Caco-2 (cell line): ENCODE measurements at regions not wholly inside any gene's neighbourhood (a gene's known extent, or its start where the extent isn't known, plus 50 kb on each side); places are given as distances from the start of the nearest gene placed in this dataset.

Experiments
- BruUV-seq: library from RNA; stranded (reverse); fragments of 400-500 nt; replicated peaks from 2 replicates; lab custom pipeline; 2021; lab: Mats Ljungman, UMichigan
- CTCF ChIA-PET: fragments of 300-600 bp; sonication (Branson Sonifier 250); formaldehyde crosslinking; loops from one replicate; lab custom pipeline; 2022; ENCODE audit warnings: antibody characterized with exemption; lab: Charles Lee
- POLR2A ChIA-PET: fragments of 300-600 bp; sonication (Branson Sonifier 250); formaldehyde crosslinking; loops from one replicate; lab custom pipeline; 2022; ENCODE audit warnings: antibody characterized with exemption; lab: Charles Lee
- DNase-seq, 2 experiments: peaks; one replicate each; pipeline versions ENCODE4 v3.0.0 to v3.0.0-alpha.2; 2020 to 2022
- H3K27me3 ChIP-seq: replicated peaks from 2 replicates; pipeline ENCODE4 v1.6.0; 2011; ENCODE audit warnings: low read length; ENCODE audit not compliant: control insufficient read depth, insufficient read depth
- H3K36me3 ChIP-seq: 2 replicates; pipeline ENCODE4 v1.5.1; 2011; ENCODE audit warnings: low read length; ENCODE audit not compliant: control insufficient read depth, insufficient read depth
- H3K4me1 ChIP-seq: fragments of 250-450 bp; sonication (Bioruptor Pico); 2 replicates; pipeline ENCODE4 v1.5.1; 2020; ENCODE audit warnings: mild to moderate bottlenecking
- H3K4me3 ChIP-seq: 2 replicates; pipeline ENCODE4 v1.5.1; 2011; ENCODE audit warnings: low read depth, mild to moderate bottlenecking, control low read depth, low read length
- H3K9me3 ChIP-seq: fragments of 250-450 bp; sonication (Bioruptor Pico); 2 replicates; pipeline ENCODE4 v1.5.1; 2020; ENCODE audit warnings: mild to moderate bottlenecking, moderate library complexity
- H3K27ac Mint-ChIP-seq: one replicate; pipeline ENCODE4 v1.8.0; 2022; ENCODE audit warnings: mixed read lengths; ENCODE audit not compliant: unreplicated experiment
- H3K27me3 Mint-ChIP-seq: one replicate; pipeline ENCODE4 v1.8.0; 2022; ENCODE audit warnings: mixed read lengths; ENCODE audit not compliant: insufficient read depth, unreplicated experiment
- H3K36me3 Mint-ChIP-seq: one replicate; pipeline ENCODE4 v1.8.0; 2022; ENCODE audit warnings: mild to moderate bottlenecking, mixed read lengths; ENCODE audit not compliant: insufficient read depth, unreplicated experiment
- H3K4me1 Mint-ChIP-seq: one replicate; pipeline ENCODE4 v1.8.0; 2022; ENCODE audit warnings: low read depth, mixed read lengths; ENCODE audit not compliant: unreplicated experiment
- H3K4me3 Mint-ChIP-seq: one replicate; pipeline ENCODE4 v1.8.0; 2022; ENCODE audit warnings: mild to moderate bottlenecking, moderate library complexity, mixed read lengths; ENCODE audit not compliant: unreplicated experiment
- H3K9me3 Mint-ChIP-seq: one replicate; pipeline ENCODE4 v1.8.0; 2022; ENCODE audit warnings: mixed read lengths; ENCODE audit not compliant: unreplicated experiment
- intact Hi-C: fragments of 100-400 bp; cut with micrococcal nuclease; formaldehyde crosslinking; loops from one replicate; pipeline ENCODE4 v1.10.0; 2022; ENCODE audit not compliant: unreplicated experiment
- TF ChIP-seq, protein P1 (sequence below), 2 experiments: fragments of 200-600 bp in 1 of 2; IDR thresholded peaks; 1 replicate in 1 of 2; 2 replicates in 1 of 2; pipeline versions ENCODE4 v1.5.1 to v1.8.0; 2011 to 2022; ENCODE audit warnings: antibody characterized with exemption in 1 of 2, control low read depth in 1 of 2, inconsistent platforms in 1 of 2, low read depth in 1 of 2, low read length in 1 of 2, mild to moderate bottlenecking in 1 of 2, moderate library complexity in 1 of 2; ENCODE audit not compliant: insufficient read depth in 1 of 2, severe bottlenecking in 1 of 2, unreplicated experiment in 1 of 2

DNA sequence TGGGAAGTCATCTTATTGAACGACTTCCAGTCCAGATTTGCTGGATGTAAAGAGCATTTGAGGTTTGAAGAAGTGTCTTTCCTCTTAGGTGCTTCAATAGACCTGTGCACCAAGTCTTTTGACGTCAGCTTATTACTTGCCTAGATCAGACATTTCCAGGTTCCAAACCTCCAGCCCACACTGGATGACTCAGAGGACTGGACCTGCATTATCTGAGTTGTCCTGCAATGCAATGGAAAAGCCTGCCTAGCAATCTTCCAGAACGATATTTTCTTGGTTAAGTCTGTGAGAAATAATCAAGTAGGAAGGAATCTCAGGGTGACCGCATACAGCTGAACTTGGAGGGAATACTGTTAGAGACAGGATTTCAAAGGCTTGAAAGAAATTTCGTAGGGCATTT lies 147.2 kb upstream of the MOCS2 start:
- Mint-ChIP-seq H3K36me3 (no peaks in the 10 kb centered on the region), H3K9me3 (no peaks in the 10 kb centered on the region), H3K4me3 (no peak overlapping the region), H3K27ac (no peak overlapping the region), H3K27me3 (no peaks in the 10 kb centered on the region), H3K4me1 (peaks cover 14% of the 10 kb centered on the region)
- TF ChIP-seq, protein P1, sequence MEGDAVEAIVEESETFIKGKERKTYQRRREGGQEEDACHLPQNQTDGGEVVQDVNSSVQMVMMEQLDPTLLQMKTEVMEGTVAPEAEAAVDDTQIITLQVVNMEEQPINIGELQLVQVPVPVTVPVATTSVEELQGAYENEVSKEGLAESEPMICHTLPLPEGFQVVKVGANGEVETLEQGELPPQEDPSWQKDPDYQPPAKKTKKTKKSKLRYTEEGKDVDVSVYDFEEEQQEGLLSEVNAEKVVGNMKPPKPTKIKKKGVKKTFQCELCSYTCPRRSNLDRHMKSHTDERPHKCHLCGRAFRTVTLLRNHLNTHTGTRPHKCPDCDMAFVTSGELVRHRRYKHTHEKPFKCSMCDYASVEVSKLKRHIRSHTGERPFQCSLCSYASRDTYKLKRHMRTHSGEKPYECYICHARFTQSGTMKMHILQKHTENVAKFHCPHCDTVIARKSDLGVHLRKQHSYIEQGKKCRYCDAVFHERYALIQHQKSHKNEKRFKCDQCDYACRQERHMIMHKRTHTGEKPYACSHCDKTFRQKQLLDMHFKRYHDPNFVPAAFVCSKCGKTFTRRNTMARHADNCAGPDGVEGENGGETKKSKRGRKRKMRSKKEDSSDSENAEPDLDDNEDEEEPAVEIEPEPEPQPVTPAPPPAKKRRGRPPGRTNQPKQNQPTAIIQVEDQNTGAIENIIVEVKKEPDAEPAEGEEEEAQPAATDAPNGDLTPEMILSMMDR (IDR thresholded peaks at IDR 0.05; ENCODE audit: insufficient read depth in 1 of 2, low read depth in 1 of 2, low read length in 1 of 2, severe bottlenecking in 1 of 2, unreplicated experiment in 1 of 2), result no peak
- intact Hi-C loops, result no loop called here
- no peaks in the 10 kb centered on the region for H3K36me3 ChIP-seq
- no peaks in the 10 kb centered on the region for H3K4me1 ChIP-seq
- no peak overlapping the region for H3K4me3 ChIP-seq
- no TSS peak for BruUV-seq
- DNase-seq, result no peak
- H3K9me3 ChIP-seq, result no peaks in the 10 kb centered on the region
- CTCF ChIA-PET, result no interaction called here
- no peaks in the 10 kb centered on the region for H3K27me3 ChIP-seq
- POLR2A ChIA-PET, result no interaction called here

DNA sequence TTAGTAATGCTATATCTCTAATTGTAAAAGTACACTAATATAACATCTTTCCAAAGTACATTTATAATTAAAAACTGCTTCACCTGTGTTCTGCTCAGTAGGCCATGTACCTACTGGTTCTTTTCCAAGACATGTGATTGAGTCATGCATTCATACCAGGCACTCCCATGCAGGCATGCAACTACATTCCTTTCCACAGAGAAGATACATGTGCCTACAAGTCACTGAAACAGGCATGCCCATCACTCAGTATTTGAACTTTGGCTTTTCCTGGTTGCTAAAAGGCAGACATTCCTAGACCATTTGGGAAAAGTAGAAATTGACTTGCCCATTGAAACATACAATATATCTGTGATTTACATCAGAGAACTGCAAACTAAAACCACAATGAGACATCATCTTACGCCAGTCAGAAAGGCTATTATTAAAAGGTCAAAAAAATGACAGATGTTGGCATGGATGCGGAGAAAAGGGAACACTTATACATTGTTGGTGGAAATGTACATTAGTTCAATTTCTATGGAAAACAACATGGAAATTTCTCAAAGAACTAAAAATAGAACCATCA lies 148.3 kb upstream of the MOCS2 start:
- Histone ChIP-seq H3K27me3 (no peaks in the 10 kb centered on the region), H3K4me1 (no peaks in the 10 kb centered on the region), H3K9me3 (no peaks in the 10 kb centered on the region), H3K4me3 (no peak overlapping the region), H3K36me3 (no peaks in the 10 kb centered on the region)
- H3K4me1 Mint-ChIP-seq, result peaks cover 13% of the 10 kb centered on the region
- no peaks in the 10 kb centered on the region for H3K9me3 Mint-ChIP-seq
- intact Hi-C loops, result no loop called here
- no TSS peak for BruUV-seq
- no peak for DNase-seq
- no peak overlapping the region for H3K27ac Mint-ChIP-seq
- CTCF ChIA-PET, result no interaction called here
- H3K27me3 Mint-ChIP-seq, result no peaks in the 10 kb centered on the region
- H3K4me3 Mint-ChIP-seq, result no peak overlapping the region
- POLR2A ChIA-PET, result no interaction called here
- TF ChIP-seq, protein P1 (IDR thresholded peaks at IDR 0.05; ENCODE audit: insufficient read depth in 1 of 2, low read depth in 1 of 2, low read length in 1 of 2, severe bottlenecking in 1 of 2, unreplicated experiment in 1 of 2), result no peak
- no peaks in the 10 kb centered on the region for H3K36me3 Mint-ChIP-seq

DNA sequence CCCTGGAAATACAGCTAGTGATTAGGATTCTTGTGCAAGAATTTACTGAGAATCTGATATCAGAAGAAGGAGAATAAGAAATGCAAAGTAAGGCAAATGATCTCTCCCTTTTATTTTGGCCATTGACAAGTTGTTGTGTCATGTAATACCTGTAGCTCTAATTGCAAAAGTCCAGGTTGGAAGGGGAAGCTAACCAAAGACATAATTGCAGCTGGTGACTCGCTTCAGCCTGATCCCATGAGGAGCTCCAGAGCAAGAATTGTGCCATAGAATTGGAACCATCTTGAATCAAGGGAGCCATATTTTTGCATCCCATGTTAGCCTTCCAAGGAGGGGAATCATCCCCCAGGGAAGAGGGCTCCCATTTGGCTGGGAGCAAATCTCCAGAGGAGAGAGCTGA lies 149.6 kb upstream of the MOCS2 start:
- BruUV-seq, result no TSS peak
- Histone ChIP-seq H3K36me3 (no peaks in the 10 kb centered on the region), H3K27me3 (no peaks in the 10 kb centered on the region), H3K4me3 (no peak overlapping the region), H3K4me1 (no peaks in the 10 kb centered on the region), H3K9me3 (no peaks in the 10 kb centered on the region)
- Mint-ChIP-seq H3K9me3 (no peaks in the 10 kb centered on the region), H3K4me1 (peaks cover under 1% of the 10 kb centered on the region), H3K27me3 (no peaks in the 10 kb centered on the region), H3K4me3 (no peak overlapping the region), H3K36me3 (no peaks in the 10 kb centered on the region), H3K27ac (no peak overlapping the region)
- intact Hi-C loops, result no loop called here
- TF ChIP-seq, protein P1 (IDR thresholded peaks at IDR 0.05; ENCODE audit: insufficient read depth in 1 of 2, low read depth in 1 of 2, low read length in 1 of 2, severe bottlenecking in 1 of 2, unreplicated experiment in 1 of 2), result no peak
- ChIA-PET CTCF (no interaction called here), POLR2A (no interaction called here)
- no peak for DNase-seq
